HCT116 (cell line): ENCODE measurements at regions not wholly inside any gene's neighbourhood (a gene's known extent, or its start where the extent isn't known, plus 50 kb on each side); places are given as distances from the start of the nearest gene placed in this dataset.

ENCODE experiments used
- ATAC-seq: fragments of 200-7000 bp; cut with Tn5 transposase; 2 replicates; pipeline ENCODE4 v1.9.1; 2020; ENCODE audit warnings: mild to moderate bottlenecking, moderate library complexity
- BruUV-seq: library from RNA; stranded (reverse); fragments of 400-500 nt; replicated peaks from 2 replicates; lab custom pipeline; 2021; lab: Mats Ljungman, UMichigan
- CTCF ChIA-PET: fragments of 300-600 bp; sonication (Branson Sonifier 250); formaldehyde crosslinking; loops from one replicate; lab custom pipeline; 2021; ENCODE audit warnings: antibody characterized with exemption; lab: Charles Lee
- POLR2A ChIA-PET: fragments of 300-600, 350-600 bp; sonication (Branson Sonifier 250); formaldehyde crosslinking; loops from one replicate; lab custom pipeline; 2021; ENCODE audit warnings: antibody characterized with exemption; lab: Charles Lee
- RAD21 ChIA-PET, 2 experiments: fragments of 300-600 bp; sonication (Branson Sonifier 250); formaldehyde crosslinking; loops; one replicate each; lab custom pipeline; 2023; ENCODE audit warnings: low total read pairs in 2 of 2; ENCODE audit not compliant: uncharacterized antibody in 2 of 2, unreplicated experiment in 2 of 2, low non-redundant PET in 1 of 2; lab: Charles Lee
- DNase-seq: peaks from one replicate; pipeline ENCODE4 v3.0.0-alpha.2; 2010; ENCODE audit warnings: low read depth, low spot score
- H2AFZ ChIP-seq: fragments of 200-600 bp; shearing (Covaris generic), sonication (generic); 2 replicates; pipeline ENCODE4 v1.6.1; 2017; ENCODE audit warnings: low read depth, mixed run types, mixed read lengths, antibody characterized with exemption, low read length; ENCODE audit not compliant: poor library complexity, severe bottlenecking
- H3K27ac ChIP-seq: 2 replicates; pipeline ENCODE4 v1.5.1; 2012; ENCODE audit warnings: low read depth, low read length
- H3K27me3 ChIP-seq: fragments of 200-600 bp; sonication (generic); 2 replicates; pipeline ENCODE4 v1.6.1; 2016; ENCODE audit warnings: mixed run types, low read length, mixed read lengths; ENCODE audit not compliant: insufficient read depth
- H3K36me3 ChIP-seq, 2 experiments: fragments of 200-500 bp in 1 of 2; fragments of 200-600 bp in 1 of 2; sonication (Bioruptor generic) in 1 of 2; sonication (generic) in 1 of 2; 2 replicates each; pipeline versions ENCODE4 v1.5.1 to v1.6.1; 2014 to 2016; ENCODE audit warnings: low read length in 2 of 2, inconsistent platforms in 1 of 2, mixed read lengths in 1 of 2, mixed run types in 1 of 2; ENCODE audit not compliant: insufficient read depth in 2 of 2, control insufficient read depth in 1 of 2
- H3K4me1 ChIP-seq, 2 experiments: fragments of 200-600 bp in 1 of 2; sonication (generic) in 1 of 2; 2 replicates each; pipeline versions ENCODE4 v1.5.1 to v1.6.1; 2012 to 2017; ENCODE audit warnings: low read length in 2 of 2, inconsistent platforms in 1 of 2, mild to moderate bottlenecking in 1 of 2, mixed read lengths in 1 of 2, mixed run types in 1 of 2, moderate library complexity in 1 of 2; ENCODE audit not compliant: insufficient read depth in 2 of 2, control insufficient read depth in 1 of 2
- H3K4me2 ChIP-seq: fragments of 200-600 bp; sonication (generic); 2 replicates; pipeline ENCODE4 v1.6.1; 2017; ENCODE audit warnings: mixed run types, low read length, mixed read lengths
- H3K4me3 ChIP-seq, 2 experiments: fragments of 200-600 bp in 1 of 2; sonication (generic) in 1 of 2; replicated peaks in 1 of 2; 2 replicates each; pipeline ENCODE4 v1.5.1; 2011 to 2016; ENCODE audit warnings: low read length in 2 of 2, control low read depth in 1 of 2, low read depth in 1 of 2, mild to moderate bottlenecking in 1 of 2, mixed read lengths in 1 of 2, mixed run types in 1 of 2
- H3K79me2 ChIP-seq: fragments of 200-600 bp; sonication (generic); 2 replicates; pipeline ENCODE4 v1.6.1; 2017; ENCODE audit warnings: mild to moderate bottlenecking, mixed run types, low read length, moderate library complexity, mixed read lengths; ENCODE audit not compliant: insufficient read depth
- H3K9ac ChIP-seq: fragments of 200-600 bp; sonication (generic); 2 replicates; pipeline ENCODE4 v1.6.1; 2016; ENCODE audit warnings: low read length, mixed read lengths
- H3K9me2 ChIP-seq: fragments of 200-600 bp; sonication (generic), shearing (Covaris generic); 2 replicates; pipeline ENCODE4 v1.6.1; 2017; ENCODE audit warnings: mixed run types, mild to moderate bottlenecking, moderate library complexity; ENCODE audit not compliant: insufficient read depth
- H3K9me3 ChIP-seq, 2 experiments: fragments of 200-500 bp in 1 of 2; fragments of 200-600 bp in 1 of 2; sonication (Bioruptor generic) in 1 of 2; sonication (generic) in 1 of 2; 2 replicates each; pipeline ENCODE4 v1.6.1; 2014 to 2017; ENCODE audit warnings: low read length in 2 of 2, mixed read lengths in 2 of 2, inconsistent platforms in 1 of 2, low read depth in 1 of 2, mild to moderate bottlenecking in 1 of 2, mixed run types in 1 of 2, moderate library complexity in 1 of 2; ENCODE audit not compliant: control insufficient read depth in 1 of 2, insufficient read depth in 1 of 2
- H4K20me1 ChIP-seq: fragments of 200-600 bp; sonication (generic), shearing (Covaris generic); 2 replicates; pipeline ENCODE4 v1.6.1; 2017; ENCODE audit warnings: mixed run types, mild to moderate bottlenecking, moderate library complexity; ENCODE audit not compliant: insufficient read depth
- CBX3 ChIP-seq: IDR thresholded peaks from 2 replicates; pipeline ENCODE4 v1.6.1; 2012; ENCODE audit warnings: low read depth
- CEBPB ChIP-seq: IDR thresholded peaks from 2 replicates; pipeline ENCODE4 v1.6.1; 2012; ENCODE audit warnings: low read depth
- CTCF ChIP-seq, 3 experiments: fragments of 200-600 bp in 1 of 3; sonication (generic) in 1 of 3; IDR thresholded peaks in 2 of 3; conservative IDR thresholded peaks in 1 of 3; 2 replicates each; pipeline ENCODE4 v1.5.1; 2012 to 2017; ENCODE audit warnings: low read depth in 2 of 3, low read length in 2 of 3, antibody characterized with exemption in 1 of 3, borderline replicate concordance in 1 of 3, control low read depth in 1 of 3, mild to moderate bottlenecking in 1 of 3, mixed read lengths in 1 of 3, mixed run types in 1 of 3, moderate library complexity in 1 of 3; ENCODE audit not compliant: insufficient read depth in 1 of 3
- ELF1 ChIP-seq: IDR thresholded peaks from 2 replicates; pipeline ENCODE4 v1.6.1; 2012; ENCODE audit warnings: low read depth, borderline replicate concordance
- EZH2 ChIP-seq: fragments of 200-600 bp; sonication (generic); IDR thresholded peaks from 2 replicates; pipeline ENCODE4 v1.6.1; 2017; ENCODE audit warnings: antibody characterized with exemption, mixed run types
- EZH2phosphoT487 ChIP-seq: fragments of 200-600 bp; IDR thresholded peaks from 2 replicates; pipeline ENCODE4 v1.6.1; 2018; ENCODE audit warnings: antibody characterized with exemption, borderline replicate concordance
- FOSL1 ChIP-seq: IDR thresholded peaks from 2 replicates; pipeline ENCODE4 v1.6.1; 2012; ENCODE audit warnings: low read depth
- POLR2A ChIP-seq: IDR thresholded peaks from 2 replicates; pipeline ENCODE4 v1.7.0; 2011; ENCODE audit warnings: borderline replicate concordance; ENCODE audit not compliant: insufficient read depth, insufficient read length; ENCODE audit errors: extremely low read depth
- POLR2AphosphoS5 ChIP-seq: IDR thresholded peaks from 2 replicates; pipeline ENCODE4 v1.6.1; 2011; ENCODE audit warnings: mild to moderate bottlenecking, low read depth, low read length, moderate library complexity
- RAD21 ChIP-seq: IDR thresholded peaks from 2 replicates; pipeline ENCODE4 v1.6.1; 2012; ENCODE audit warnings: low read depth, mild to moderate bottlenecking
- SIN3A ChIP-seq: IDR thresholded peaks from 2 replicates; pipeline ENCODE4 v1.6.1; 2012; ENCODE audit warnings: low read depth
- TCF7L2 ChIP-seq: IDR thresholded peaks from 2 replicates; pipeline ENCODE4 v1.7.0; 2011; ENCODE audit warnings: borderline replicate concordance, inconsistent platforms; ENCODE audit not compliant: insufficient read depth, insufficient read length; ENCODE audit errors: extremely low read depth
- YY1 ChIP-seq: IDR thresholded peaks from 2 replicates; pipeline ENCODE4 v1.6.1; 2011; ENCODE audit warnings: low read length, low read depth, moderate library complexity, mild to moderate bottlenecking; ENCODE audit not compliant: insufficient replicate concordance; ENCODE audit errors: extremely low read depth
- ZFX ChIP-seq: fragments of 450-650 bp; IDR thresholded peaks from 2 replicates; pipeline ENCODE4 v1.6.1; 2017
- intact Hi-C: fragments of 100-400 bp; cut with micrococcal nuclease; formaldehyde crosslinking; loops from 2 replicates; pipeline ENCODE4 v1.10.0; 2022
- TF ChIP-seq, protein P1 (sequence below): IDR thresholded peaks from 2 replicates; pipeline ENCODE4 v1.6.1; 2011; ENCODE audit warnings: mild to moderate bottlenecking, low read length, moderate library complexity; ENCODE audit not compliant: insufficient replicate concordance; ENCODE audit errors: extremely low read depth
- TF ChIP-seq, protein P2 (sequence below): IDR thresholded peaks from 2 replicates; pipeline ENCODE4 v1.6.1; 2012
- TF ChIP-seq, protein P3 (sequence below): IDR thresholded peaks from 2 replicates; pipeline ENCODE4 v1.6.1; 2012

DNA sequence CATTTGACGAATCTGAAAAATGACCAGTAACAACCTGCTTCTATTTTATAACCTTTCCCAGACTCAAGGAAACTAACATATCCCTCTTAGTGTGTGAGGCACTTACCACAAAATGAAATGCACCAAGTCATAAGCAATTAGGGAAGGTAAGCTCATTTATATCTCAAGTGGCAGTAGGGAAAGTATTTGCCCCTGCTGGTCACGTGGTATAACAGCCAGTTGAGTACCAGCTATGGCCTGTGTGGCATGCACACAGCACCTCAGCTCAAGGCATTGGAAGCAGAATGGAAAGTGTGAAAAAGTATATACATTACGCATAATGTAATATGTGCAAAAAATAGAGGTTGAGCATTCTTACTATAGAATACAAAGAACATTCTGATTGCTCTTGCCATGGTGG is 178.3 kb upstream of the GYPA start:
- Histone ChIP-seq H3K4me3 (no peak overlapping the region), H2AFZ (no peak overlapping the region), H3K4me1 (no peaks in the 10 kb centered on the region), H3K79me2 (no peaks in the 10 kb centered on the region), H3K9ac (no peak overlapping the region), H4K20me1 (no peaks in the 10 kb centered on the region), H3K9me2 (no peaks in the 10 kb centered on the region), H3K4me2 (no peak overlapping the region), H3K27me3 (no peaks in the 10 kb centered on the region), H3K27ac (no peak overlapping the region), H3K36me3 (no peaks in the 10 kb centered on the region), H3K9me3 (0 out of 4 replicates have a peak, but pooled peaks cover 0 to 6% of the 10 kb centered on the region in 2 experiments)
- ATAC-seq: peak; percentile 66
- ChIA-PET RAD21 (no interaction called here), CTCF (interaction anchor here (1.1 kb wide), 1 partner anchor 11 kb away, joined by 4 read pairs; no protein-coding TSS in a partner anchor), POLR2A (no interaction called here)
- no peak for DNase-seq
- intact Hi-C loops: no loop called here
- TF ChIP-seq FOSL1 (no peak), POLR2AphosphoS5 (no peak), RAD21 (no peak), CTCF (IDR thresholded peaks at IDR 0.05 in 2 of 3, conservative IDR thresholded peaks at IDR 0.05 in 1 of 3; ENCODE audit: borderline replicate concordance in 1 of 3, insufficient read depth in 1 of 3, low read depth in 2 of 3, low read length in 2 of 3) (peak in 2 of 3 experiments; percentile 31 to 37; a peak in 4 of 6 replicates)
- no TSS peak for BruUV-seq

DNA sequence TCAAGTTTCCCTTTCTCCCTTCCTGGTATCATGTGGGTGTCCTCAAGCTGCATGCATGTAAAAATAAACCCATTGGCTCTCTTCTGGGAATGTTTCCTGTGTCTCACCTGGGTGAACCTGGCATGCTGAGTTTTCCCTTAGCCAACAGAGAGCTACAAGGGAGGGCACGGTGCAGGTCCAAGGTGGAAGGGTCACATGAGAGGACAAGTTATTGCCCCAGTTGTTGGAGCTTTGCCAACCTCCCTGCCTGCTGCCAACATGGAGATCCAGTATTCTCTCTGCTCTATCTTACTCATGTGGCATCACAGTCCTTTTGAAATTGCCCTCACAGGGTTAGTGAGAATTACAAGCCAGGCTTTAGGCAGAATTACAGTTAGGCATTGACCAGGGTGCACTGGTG is 196.1 kb upstream of the GYPA start:
- DNase-seq: no peak
- POLR2A ChIA-PET: no interaction called here
- TF ChIP-seq EZH2phosphoT487 (no peak), POLR2A (no peak), FOSL1 (no peak), ELF1 (no peak), TCF7L2 (no peak), SIN3A (no peak), EZH2 (no peak), ZFX (no peak), CBX3 (no peak), YY1 (no peak), CEBPB (no peak)
- TF ChIP-seq, protein P1, sequence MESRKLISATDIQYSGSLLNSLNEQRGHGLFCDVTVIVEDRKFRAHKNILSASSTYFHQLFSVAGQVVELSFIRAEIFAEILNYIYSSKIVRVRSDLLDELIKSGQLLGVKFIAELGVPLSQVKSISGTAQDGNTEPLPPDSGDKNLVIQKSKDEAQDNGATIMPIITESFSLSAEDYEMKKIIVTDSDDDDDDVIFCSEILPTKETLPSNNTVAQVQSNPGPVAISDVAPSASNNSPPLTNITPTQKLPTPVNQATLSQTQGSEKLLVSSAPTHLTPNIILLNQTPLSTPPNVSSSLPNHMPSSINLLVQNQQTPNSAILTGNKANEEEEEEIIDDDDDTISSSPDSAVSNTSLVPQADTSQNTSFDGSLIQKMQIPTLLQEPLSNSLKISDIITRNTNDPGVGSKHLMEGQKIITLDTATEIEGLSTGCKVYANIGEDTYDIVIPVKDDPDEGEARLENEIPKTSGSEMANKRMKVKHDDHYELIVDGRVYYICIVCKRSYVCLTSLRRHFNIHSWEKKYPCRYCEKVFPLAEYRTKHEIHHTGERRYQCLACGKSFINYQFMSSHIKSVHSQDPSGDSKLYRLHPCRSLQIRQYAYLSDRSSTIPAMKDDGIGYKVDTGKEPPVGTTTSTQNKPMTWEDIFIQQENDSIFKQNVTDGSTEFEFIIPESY: no peak
- TF ChIP-seq, protein P2, sequence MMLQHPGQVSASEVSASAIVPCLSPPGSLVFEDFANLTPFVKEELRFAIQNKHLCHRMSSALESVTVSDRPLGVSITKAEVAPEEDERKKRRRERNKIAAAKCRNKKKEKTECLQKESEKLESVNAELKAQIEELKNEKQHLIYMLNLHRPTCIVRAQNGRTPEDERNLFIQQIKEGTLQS: no peak
- TF ChIP-seq, protein P3, sequence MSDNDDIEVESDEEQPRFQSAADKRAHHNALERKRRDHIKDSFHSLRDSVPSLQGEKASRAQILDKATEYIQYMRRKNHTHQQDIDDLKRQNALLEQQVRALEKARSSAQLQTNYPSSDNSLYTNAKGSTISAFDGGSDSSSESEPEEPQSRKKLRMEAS: no peak

More for the DNA sequence above, 196.1 kb upstream of the GYPA start:
- no peak for ATAC-seq
- no TSS peak for BruUV-seq
- Histone ChIP-seq H3K9me3 (no peaks in the 10 kb centered on the region), H3K4me2 (no peak overlapping the region), H3K9ac (no peak overlapping the region), H3K4me1 (no peaks in the 10 kb centered on the region), H3K9me2 (peaks cover 2% of the 10 kb centered on the region; the same call in 1 of the 2 replicates), H3K36me3 (no peaks in the 10 kb centered on the region), H3K4me3 (no peak overlapping the region), H3K27ac (no peak overlapping the region), H3K27me3 (no peaks in the 10 kb centered on the region), H3K79me2 (no peaks in the 10 kb centered on the region), H4K20me1 (no peaks in the 10 kb centered on the region), H2AFZ (no peak overlapping the region)
- intact Hi-C loops: no loop called here
- CTCF ChIA-PET: no interaction called here
- RAD21 ChIA-PET: no interaction called here
